ENCODE measurements at regions not wholly inside any gene's neighbourhood (a gene's known extent, or its start where the extent isn't known, plus 50 kb on each side); places are given as distances from the start of the nearest gene placed in this dataset.

- no peak for TF ChIP-seq CTCF (IDR thresholded peaks at IDR 0.05)
- TF ChIP-seq POLR2A (IDR thresholded peaks at IDR 0.05): no peak
- no peak for TF ChIP-seq POLR2AphosphoS5 (IDR thresholded peaks at IDR 0.05)
- TF ChIP-seq EP300 (IDR thresholded peaks at IDR 0.05): no peak
Observed at GRCh38 chr7:114758661-114759227, 163.2 kb upstream of the MDFIC start.
